H1 (cell line): ENCODE measurements at regions not wholly inside any gene's neighbourhood (a gene's known extent, or its start where the extent isn't known, plus 50 kb on each side); places are given as distances from the start of the nearest gene placed in this dataset.

Source experiments
- CTCF ChIA-PET: fragments of 300-600 bp; sonication (Branson Sonifier 250); formaldehyde crosslinking; loops from one replicate; lab custom pipeline; 2021; ENCODE audit not compliant: partially characterized antibody; lab: Charles Lee
- POLR2A ChIA-PET: fragments of 300-600 bp; sonication (Branson Sonifier 250); formaldehyde crosslinking; loops from one replicate; lab custom pipeline; 2021; ENCODE audit warnings: inconsistent platforms; ENCODE audit not compliant: partially characterized antibody; lab: Charles Lee
- DNase-seq, 2 experiments: peaks; one replicate each; pipeline versions ENCODE4 v3.0.0 to v3.0.0-alpha.2; 2010 to 2022; ENCODE audit warnings: low spot score in 2 of 2, low read depth in 1 of 2, mixed read lengths in 1 of 2
- FAIRE-seq: peaks from 2 replicates; lab custom pipeline; 2011; peaks lifted over from hg19 to GRCh38; lab: Jason Lieb, UNC
- H2AFZ ChIP-seq: 2 replicates; pipeline ENCODE4 v1.8.1; 2012; ENCODE audit warnings: low read length, inconsistent platforms
- H2AK5ac ChIP-seq: 2 replicates; pipeline ENCODE4 v1.6.1; 2013; ENCODE audit warnings: low read depth, low read length
- H2BK120ac ChIP-seq: replicated peaks from 2 replicates; pipeline ENCODE3; 2013; ENCODE audit warnings: low read depth, low read length, inconsistent platforms
- H2BK12ac ChIP-seq: 2 replicates; pipeline ENCODE4 v1.6.1; 2013; ENCODE audit warnings: low read depth, low read length
- H2BK15ac ChIP-seq: 2 replicates; pipeline ENCODE4 v1.6.1; 2013; ENCODE audit warnings: low read length
- H2BK20ac ChIP-seq: 2 replicates; pipeline ENCODE4 v1.6.1; 2013; ENCODE audit warnings: low read length
- H2BK5ac ChIP-seq: 2 replicates; pipeline ENCODE4 v1.6.1; 2013; ENCODE audit warnings: low read depth, low read length
- H3K14ac ChIP-seq: 2 replicates; pipeline ENCODE4 v1.6.1; 2013; ENCODE audit warnings: inconsistent platforms; ENCODE audit not compliant: insufficient read length
- H3K18ac ChIP-seq: 2 replicates; pipeline ENCODE4 v1.6.1; 2013; ENCODE audit warnings: low read length; ENCODE audit errors: extremely low read depth
- H3K23ac ChIP-seq: 2 replicates; pipeline ENCODE4 v1.6.1; 2013; ENCODE audit warnings: inconsistent platforms; ENCODE audit not compliant: insufficient read length
- H3K23me2 ChIP-seq: 2 replicates; pipeline ENCODE4 v1.6.1; 2013; ENCODE audit warnings: low read depth, low read length
- H3K27ac ChIP-seq: 2 replicates; pipeline ENCODE4 v1.6.1; 2011; ENCODE audit warnings: low read depth, low read length, inconsistent platforms
- H3K27me3 ChIP-seq, 4 experiments: replicated peaks in 1 of 4; 1 replicate in 1 of 4; 2 replicates in 3 of 4; pipeline versions ENCODE4 v1.6.1 to v1.8.1; 2011 to 2013; ENCODE audit warnings: low read length in 3 of 4, mild to moderate bottlenecking in 3 of 4, inconsistent platforms in 2 of 4, mixed read lengths in 2 of 4, moderate library complexity in 1 of 4; ENCODE audit not compliant: control insufficient read depth in 3 of 4, insufficient read depth in 3 of 4; ENCODE audit errors: extremely low read depth in 1 of 4
- H3K36me3 ChIP-seq, 4 experiments: 2 replicates each; pipeline versions ENCODE4 v1.6.1 to v1.8.1; 2011 to 2013; ENCODE audit warnings: mild to moderate bottlenecking in 4 of 4, low read length in 3 of 4, moderate library complexity in 2 of 4, control low read depth in 1 of 4, inconsistent platforms in 1 of 4; ENCODE audit not compliant: insufficient read depth in 4 of 4, control insufficient read depth in 2 of 4
- H3K4ac ChIP-seq: replicated peaks from 2 replicates; pipeline ENCODE3; 2013; ENCODE audit warnings: low read length, low read depth, mixed read lengths, inconsistent platforms; ENCODE audit not compliant: insufficient read length
- H3K4me1 ChIP-seq, 4 experiments: replicated peaks in 1 of 4; 1 replicate in 1 of 4; 2 replicates in 3 of 4; pipeline versions ENCODE4 v1.6.1 to v1.8.1; 2011 to 2013; ENCODE audit warnings: low read length in 3 of 4, inconsistent platforms in 2 of 4, mixed read lengths in 1 of 4; ENCODE audit not compliant: insufficient read depth in 4 of 4, control insufficient read depth in 3 of 4
- H3K4me2 ChIP-seq, 2 experiments: 2 replicates each; pipeline versions ENCODE4 v1.6.1 to v1.8.1; 2011 to 2013; ENCODE audit warnings: low read depth in 2 of 2, low read length in 2 of 2, control low read depth in 1 of 2, inconsistent platforms in 1 of 2, mild to moderate bottlenecking in 1 of 2; ENCODE audit not compliant: insufficient read depth in 1 of 2
- H3K4me3 ChIP-seq, 4 experiments: fragments of 200-600, 300-600 bp in 1 of 4; sonication (generic), shearing (Covaris generic), sonication (Bioruptor Twin) in 1 of 4; 2 replicates each; pipeline versions ENCODE4 v1.5.1 to v1.8.1; 2011 to 2016; ENCODE audit warnings: low read length in 4 of 4, low read depth in 3 of 4, control low read depth in 2 of 4, inconsistent platforms in 2 of 4, mild to moderate bottlenecking in 2 of 4, mixed read lengths in 1 of 4, moderate library complexity in 1 of 4; ENCODE audit not compliant: insufficient read depth in 2 of 4; ENCODE audit errors: extremely low read depth in 1 of 4
- H3K56ac ChIP-seq: replicated peaks from 2 replicates; pipeline ENCODE3; 2013; ENCODE audit warnings: low read depth, mild to moderate bottlenecking, mixed read lengths, low read length, inconsistent platforms; ENCODE audit not compliant: insufficient read length
- H3K79me1 ChIP-seq: 2 replicates; pipeline ENCODE4 v1.6.1; 2013; ENCODE audit warnings: low read depth, low read length, control low read depth
- H3K79me2 ChIP-seq, 2 experiments: 2 replicates each; pipeline versions ENCODE4 v1.6.1 to v1.8.1; 2012 to 2013; ENCODE audit warnings: low read length in 2 of 2, mild to moderate bottlenecking in 2 of 2, inconsistent platforms in 1 of 2; ENCODE audit not compliant: insufficient read depth in 2 of 2, control insufficient read depth in 1 of 2
- H3K9ac ChIP-seq, 4 experiments: replicated peaks in 1 of 4; 1 replicate in 1 of 4; 2 replicates in 3 of 4; pipeline versions ENCODE4 v1.6.1 to v1.8.1; 2011 to 2013; ENCODE audit warnings: low read depth in 3 of 4, low read length in 3 of 4, control low read depth in 2 of 4, mild to moderate bottlenecking in 2 of 4, moderate library complexity in 2 of 4, inconsistent platforms in 1 of 4; ENCODE audit errors: extremely low read depth in 1 of 4
- H3K9me3 ChIP-seq, 2 experiments: 2 replicates each; pipeline versions ENCODE4 v1.6.1 to v1.8.1; 2012 to 2013; ENCODE audit warnings: mild to moderate bottlenecking in 2 of 2, moderate library complexity in 2 of 2, control low read depth in 1 of 2, inconsistent platforms in 1 of 2, low read depth in 1 of 2, low read length in 1 of 2, mixed read lengths in 1 of 2; ENCODE audit not compliant: insufficient read depth in 2 of 2
- H4K20me1 ChIP-seq, 2 experiments: replicated peaks in 1 of 2; 2 replicates each; pipeline versions ENCODE3 to v1.8.1; 2011 to 2013; ENCODE audit warnings: inconsistent platforms in 2 of 2, low read length in 2 of 2, mild to moderate bottlenecking in 1 of 2; ENCODE audit not compliant: insufficient read depth in 2 of 2, control insufficient read depth in 1 of 2
- H4K5ac ChIP-seq: 2 replicates; pipeline ENCODE4 v1.6.1; 2013; ENCODE audit warnings: low read length, low read depth, mixed read lengths, inconsistent platforms; ENCODE audit not compliant: insufficient read length
- H4K8ac ChIP-seq: 2 replicates; pipeline ENCODE4 v1.8.0; 2013; ENCODE audit warnings: mild to moderate bottlenecking, moderate library complexity, low read length, inconsistent platforms; ENCODE audit not compliant: insufficient read depth; ENCODE audit errors: extremely low read depth
- H4K91ac ChIP-seq: replicated peaks from 2 replicates; pipeline ENCODE3; 2013; ENCODE audit warnings: low read length, mixed read lengths, inconsistent platforms; ENCODE audit not compliant: insufficient read length
- ATF2 ChIP-seq: IDR thresholded peaks from 2 replicates; pipeline ENCODE4 v1.6.1; 2012; ENCODE audit warnings: low read length, inconsistent platforms
- BACH1 ChIP-seq: IDR thresholded peaks from 2 replicates; pipeline ENCODE4 v1.6.1; 2012; ENCODE audit warnings: low read length, improper control_type of control experiment
- CBX8 ChIP-seq: fragments of 300-800, 300-1000 bp; sonication (generic); IDR thresholded peaks from 2 replicates; pipeline ENCODE4 v1.7.1; 2016; ENCODE audit warnings: low read depth, low read length, borderline replicate concordance
- FOSL1 ChIP-seq: IDR thresholded peaks from 2 replicates; pipeline ENCODE4 v1.6.1; 2011; ENCODE audit warnings: mild to moderate bottlenecking, low read depth, low read length, moderate library complexity; ENCODE audit not compliant: insufficient read depth
- GTF2F1 ChIP-seq: IDR thresholded peaks from 2 replicates; pipeline ENCODE4 v1.6.1; 2012; ENCODE audit warnings: low read depth, low read length, improper control_type of control experiment, borderline replicate concordance
- HDAC6 ChIP-seq: IDR thresholded peaks from one replicate; pipeline ENCODE4 v1.7.1; 2012; ENCODE audit warnings: low read depth, mild to moderate bottlenecking, inconsistent platforms, low read length, moderate library complexity
- JUN ChIP-seq: IDR thresholded peaks from 2 replicates; pipeline ENCODE4 v1.6.1; 2011; ENCODE audit warnings: low read depth, mild to moderate bottlenecking, improper control_type of control experiment, low read length
- KDM1A ChIP-seq: fragments of 200-600, 300-600 bp; sonication (generic); IDR thresholded peaks from 2 replicates; pipeline ENCODE4 v1.7.1; 2016; ENCODE audit warnings: mild to moderate bottlenecking, low read length, borderline replicate concordance
- MAX ChIP-seq: IDR thresholded peaks from 2 replicates; pipeline ENCODE4 v1.6.1; 2012; ENCODE audit warnings: inconsistent platforms
- SIRT6 ChIP-seq: IDR thresholded peaks from one replicate; pipeline ENCODE4 v1.7.1; 2012; ENCODE audit warnings: low read length, inconsistent platforms
- TEAD4 ChIP-seq: IDR thresholded peaks from 2 replicates; pipeline ENCODE4 v1.6.1; 2012; ENCODE audit warnings: low read depth, low read length, inconsistent platforms, mixed read lengths
- ZNF274 ChIP-seq: IDR thresholded peaks from 2 replicates; pipeline ENCODE4 v1.7.0; 2012; ENCODE audit warnings: low read length, borderline replicate concordance; ENCODE audit errors: extremely low read depth
- WGBS, 2 experiments: shearing (Covaris generic) in 1 of 2; methylation state at CpG; one replicate each; pipeline versions ENCODE4 v1.1.6 to v1.1.7; 2013 to 2015; ENCODE audit warnings: low lambda C conversion rate in 2 of 2, mixed read lengths in 2 of 2, inconsistent platforms in 1 of 2, low coverage in 1 of 2, missing lambda C conversion rate in 1 of 2; ENCODE audit not compliant: insufficient replicate concordance in 2 of 2, insufficient coverage in 1 of 2, insufficient read length in 1 of 2; ENCODE audit errors: extremely low coverage in 1 of 2, missing lambda C conversion rate in 1 of 2; 5-methylcytosine and 5-hydroxymethylcytosine counted together

GRCh38 chr3:102374863-102375634, 59.8 kb upstream of the ZPLD1 start:
- no peak overlapping the region for H4K91ac ChIP-seq
- H3K4ac ChIP-seq: no peak overlapping the region
- H2AK5ac ChIP-seq: no peak overlapping the region
- H3K4me3 ChIP-seq: no peak overlapping the region
- H3K36me3 ChIP-seq: no peaks in the 10 kb centered on the region
- H3K79me1 ChIP-seq: no peaks in the 10 kb centered on the region
- no peak overlapping the region for H2AFZ ChIP-seq
- WGBS, 2 experiments: 93% methylated on average over 2 of the region's 2 CpGs; no CpG with 5 or more reads in 1 of the 2 experiments
- no peak overlapping the region for H4K8ac ChIP-seq
- DNase-seq (no peak), FAIRE-seq (no peak)
- H3K4me2 ChIP-seq: no peak overlapping the region
- H3K4me1 ChIP-seq: no peaks in the 10 kb centered on the region
- no peak overlapping the region for H2BK20ac ChIP-seq
- no peak overlapping the region for H4K5ac ChIP-seq
- ChIA-PET POLR2A (no interaction called here), CTCF (interaction anchor here (0.9 to 1.3 kb wide), 2 partner anchors 146 to 152 kb away, joined by 3 read pairs; no protein-coding TSS in a partner anchor)
- H3K27me3 ChIP-seq: no peaks in the 10 kb centered on the region
- no peaks in the 10 kb centered on the region for H3K9me3 ChIP-seq
- H2BK15ac ChIP-seq: no peak overlapping the region
- no peak overlapping the region for H3K56ac ChIP-seq
- H2BK12ac ChIP-seq: no peak overlapping the region
- H2BK120ac ChIP-seq: no peak overlapping the region
- no peaks in the 10 kb centered on the region for H3K79me2 ChIP-seq
- H3K14ac ChIP-seq: no peak overlapping the region
- H2BK5ac ChIP-seq: no peak overlapping the region
- H4K20me1 ChIP-seq: no peaks in the 10 kb centered on the region
- no peaks in the 10 kb centered on the region for H3K23me2 ChIP-seq
- H3K18ac ChIP-seq: no peak overlapping the region
- no peak overlapping the region for H3K9ac ChIP-seq
- no peak overlapping the region for H3K27ac ChIP-seq
- H3K23ac ChIP-seq: no peak overlapping the region
- no peak for TF ChIP-seq CBX8
- no peak for TF ChIP-seq FOSL1
- TF ChIP-seq SIRT6: no peak
- no peak for TF ChIP-seq ZNF274
- no peak for TF ChIP-seq GTF2F1
- TF ChIP-seq BACH1: no peak
- TF ChIP-seq MAX: no peak
- TF ChIP-seq HDAC6: no peak
- no peak for TF ChIP-seq KDM1A
- no peak for TF ChIP-seq JUN
- no peak for TF ChIP-seq ATF2
- TF ChIP-seq TEAD4: no peak
